HL-60 (cell line): ENCODE measurements at regions not wholly inside any gene's neighbourhood (a gene's known extent, or its start where the extent isn't known, plus 50 kb on each side); places are given as distances from the start of the nearest gene placed in this dataset.

Experiments used
- DNase-seq, 2 experiments: peaks; one replicate each; pipeline ENCODE4 v3.0.0-alpha.2; 2010 to 2020; ENCODE audit warnings: low read depth in 1 of 2, low spot score in 1 of 2
- H3K27ac ChIP-seq: fragments of 250-450 bp; sonication (Bioruptor Pico); replicated peaks from 2 replicates; pipeline ENCODE4 v1.5.1; 2020; ENCODE audit warnings: mild to moderate bottlenecking, moderate library complexity
- H3K27me3 ChIP-seq: fragments of 250-450 bp; sonication (Bioruptor Pico); 2 replicates; pipeline ENCODE4 v1.5.1; 2021; ENCODE audit warnings: mild to moderate bottlenecking, moderate library complexity; ENCODE audit not compliant: insufficient read depth, poor library complexity, severe bottlenecking
- H3K4me3 ChIP-seq: replicated peaks from 2 replicates; pipeline ENCODE4 v1.5.1; 2011; ENCODE audit warnings: mild to moderate bottlenecking, control low read depth, low read length; ENCODE audit not compliant: insufficient read depth
- GABPA ChIP-seq: IDR thresholded peaks from 2 replicates; pipeline ENCODE4 v1.6.1; 2012; ENCODE audit warnings: low read depth
- POLR2AphosphoS5 ChIP-seq: IDR thresholded peaks from 2 replicates; pipeline ENCODE4 v1.6.1; 2012; ENCODE audit warnings: low read depth
- SPI1 ChIP-seq: IDR thresholded peaks from 2 replicates; pipeline ENCODE4 v1.6.1; 2012; ENCODE audit warnings: low read depth, mild to moderate bottlenecking, borderline replicate concordance
- TF ChIP-seq, protein P1 (sequence below): IDR thresholded peaks from one replicate; pipeline ENCODE4 v1.5.1; 2011; ENCODE audit warnings: low read length, control low read depth, inconsistent platforms; ENCODE audit not compliant: insufficient read depth
- TF ChIP-seq, protein P2 (sequence below): IDR thresholded peaks from 2 replicates; pipeline ENCODE4 v1.6.1; 2012; ENCODE audit warnings: low read depth; ENCODE audit not compliant: insufficient replicate concordance

DNA sequence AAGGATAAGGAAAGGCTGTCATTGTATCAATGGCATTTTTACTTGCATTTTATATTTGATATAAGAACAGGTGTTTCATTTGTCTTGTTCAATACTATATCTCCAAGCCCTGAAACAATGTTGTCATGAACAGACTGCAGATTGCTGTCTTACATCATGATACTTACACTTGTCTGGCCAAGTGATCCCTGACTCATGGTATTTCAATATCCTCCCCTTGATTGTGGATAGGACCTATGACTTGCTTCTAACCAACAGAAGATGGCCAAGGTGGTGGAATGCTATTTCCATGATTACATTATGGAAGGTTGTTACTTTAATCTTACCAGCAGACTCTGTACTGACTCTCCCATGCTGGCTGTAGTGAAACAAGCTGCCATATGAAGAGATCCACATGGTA lies 471.1 kb downstream of the CCDC85A start:
- DNase-seq: no peak

DNA sequence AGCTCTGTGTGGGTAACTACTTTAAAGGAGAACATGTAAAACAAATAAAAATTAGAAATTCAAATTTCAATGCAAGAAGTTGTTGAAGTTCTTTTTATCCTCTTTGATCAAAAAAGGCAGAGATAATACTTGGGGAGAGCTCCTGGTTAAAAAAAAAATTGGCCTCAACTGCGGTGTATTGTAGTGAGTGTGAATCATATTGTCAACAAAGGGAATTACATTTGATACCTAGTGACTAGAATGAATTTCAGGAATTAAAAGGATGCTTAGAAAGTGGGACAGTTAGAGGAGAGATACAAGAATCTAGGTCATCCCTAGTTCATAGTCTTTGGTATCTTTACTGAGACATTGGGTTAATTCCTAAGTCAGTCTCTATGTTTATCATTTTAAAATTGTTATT lies 473.0 kb downstream of the CCDC85A start:
- TF ChIP-seq SPI1: no peak
- TF ChIP-seq, protein P1, sequence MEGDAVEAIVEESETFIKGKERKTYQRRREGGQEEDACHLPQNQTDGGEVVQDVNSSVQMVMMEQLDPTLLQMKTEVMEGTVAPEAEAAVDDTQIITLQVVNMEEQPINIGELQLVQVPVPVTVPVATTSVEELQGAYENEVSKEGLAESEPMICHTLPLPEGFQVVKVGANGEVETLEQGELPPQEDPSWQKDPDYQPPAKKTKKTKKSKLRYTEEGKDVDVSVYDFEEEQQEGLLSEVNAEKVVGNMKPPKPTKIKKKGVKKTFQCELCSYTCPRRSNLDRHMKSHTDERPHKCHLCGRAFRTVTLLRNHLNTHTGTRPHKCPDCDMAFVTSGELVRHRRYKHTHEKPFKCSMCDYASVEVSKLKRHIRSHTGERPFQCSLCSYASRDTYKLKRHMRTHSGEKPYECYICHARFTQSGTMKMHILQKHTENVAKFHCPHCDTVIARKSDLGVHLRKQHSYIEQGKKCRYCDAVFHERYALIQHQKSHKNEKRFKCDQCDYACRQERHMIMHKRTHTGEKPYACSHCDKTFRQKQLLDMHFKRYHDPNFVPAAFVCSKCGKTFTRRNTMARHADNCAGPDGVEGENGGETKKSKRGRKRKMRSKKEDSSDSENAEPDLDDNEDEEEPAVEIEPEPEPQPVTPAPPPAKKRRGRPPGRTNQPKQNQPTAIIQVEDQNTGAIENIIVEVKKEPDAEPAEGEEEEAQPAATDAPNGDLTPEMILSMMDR: no peak
- TF ChIP-seq GABPA: no peak
- TF ChIP-seq, protein P2, sequence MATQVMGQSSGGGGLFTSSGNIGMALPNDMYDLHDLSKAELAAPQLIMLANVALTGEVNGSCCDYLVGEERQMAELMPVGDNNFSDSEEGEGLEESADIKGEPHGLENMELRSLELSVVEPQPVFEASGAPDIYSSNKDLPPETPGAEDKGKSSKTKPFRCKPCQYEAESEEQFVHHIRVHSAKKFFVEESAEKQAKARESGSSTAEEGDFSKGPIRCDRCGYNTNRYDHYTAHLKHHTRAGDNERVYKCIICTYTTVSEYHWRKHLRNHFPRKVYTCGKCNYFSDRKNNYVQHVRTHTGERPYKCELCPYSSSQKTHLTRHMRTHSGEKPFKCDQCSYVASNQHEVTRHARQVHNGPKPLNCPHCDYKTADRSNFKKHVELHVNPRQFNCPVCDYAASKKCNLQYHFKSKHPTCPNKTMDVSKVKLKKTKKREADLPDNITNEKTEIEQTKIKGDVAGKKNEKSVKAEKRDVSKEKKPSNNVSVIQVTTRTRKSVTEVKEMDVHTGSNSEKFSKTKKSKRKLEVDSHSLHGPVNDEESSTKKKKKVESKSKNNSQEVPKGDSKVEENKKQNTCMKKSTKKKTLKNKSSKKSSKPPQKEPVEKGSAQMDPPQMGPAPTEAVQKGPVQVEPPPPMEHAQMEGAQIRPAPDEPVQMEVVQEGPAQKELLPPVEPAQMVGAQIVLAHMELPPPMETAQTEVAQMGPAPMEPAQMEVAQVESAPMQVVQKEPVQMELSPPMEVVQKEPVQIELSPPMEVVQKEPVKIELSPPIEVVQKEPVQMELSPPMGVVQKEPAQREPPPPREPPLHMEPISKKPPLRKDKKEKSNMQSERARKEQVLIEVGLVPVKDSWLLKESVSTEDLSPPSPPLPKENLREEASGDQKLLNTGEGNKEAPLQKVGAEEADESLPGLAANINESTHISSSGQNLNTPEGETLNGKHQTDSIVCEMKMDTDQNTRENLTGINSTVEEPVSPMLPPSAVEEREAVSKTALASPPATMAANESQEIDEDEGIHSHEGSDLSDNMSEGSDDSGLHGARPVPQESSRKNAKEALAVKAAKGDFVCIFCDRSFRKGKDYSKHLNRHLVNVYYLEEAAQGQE: no peak
- TF ChIP-seq POLR2AphosphoS5: no peak
- Histone ChIP-seq H3K4me3 (no peak overlapping the region), H3K27me3 (no peaks in the 10 kb centered on the region), H3K27ac (no peak overlapping the region)
- DNase-seq: no peak

More for the DNA sequence above, 471.1 kb downstream of the CCDC85A start:
- H3K27me3 ChIP-seq: no peaks in the 10 kb centered on the region
- no peak overlapping the region for H3K4me3 ChIP-seq
- H3K27ac ChIP-seq: no peak overlapping the region
- TF ChIP-seq, protein P2: no peak
- TF ChIP-seq SPI1 (no peak), GABPA (no peak), POLR2AphosphoS5 (no peak)
- TF ChIP-seq, protein P1: no peak

DNA sequence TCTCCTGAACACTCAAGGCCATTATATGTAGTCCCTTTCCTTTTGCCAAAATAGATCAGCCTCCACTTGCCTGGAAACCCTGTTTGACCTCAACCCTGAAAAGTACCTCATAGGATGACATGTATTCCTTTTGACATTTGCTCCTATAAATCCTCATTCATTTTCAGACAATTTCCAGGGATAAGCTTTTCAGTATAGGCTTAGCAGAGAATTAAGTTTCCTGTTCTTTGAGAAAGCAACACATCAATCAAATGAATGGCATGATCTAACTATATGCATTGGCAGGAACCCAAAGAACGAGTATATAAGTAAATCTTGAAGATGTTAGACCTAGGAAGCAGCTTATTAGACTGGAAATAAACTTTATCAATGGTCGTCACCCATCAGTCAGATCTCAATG lies 483.0 kb downstream of the CCDC85A start:
- no peak for DNase-seq
- Histone ChIP-seq H3K27me3 (no peaks in the 10 kb centered on the region), H3K4me3 (no peak overlapping the region), H3K27ac (no peak overlapping the region)
- TF ChIP-seq SPI1 (no peak), GABPA (no peak), POLR2AphosphoS5 (no peak)
- TF ChIP-seq, protein P2: no peak
- TF ChIP-seq, protein P1: no peak
